Loucy (cell line): ENCODE measurements at regions not wholly inside any gene's neighbourhood (a gene's known extent, or its start where the extent isn't known, plus 50 kb on each side); places are given as distances from the start of the nearest gene placed in this dataset.

ENCODE experiments used
- CTCF ChIP-seq: fragments of 200-600 bp; sonication (generic); conservative IDR thresholded peaks from 2 replicates; pipeline ENCODE4 v1.5.1; 2014; ENCODE audit warnings: mild to moderate bottlenecking, antibody characterized with exemption, low read length
- EZH2phosphoT487 ChIP-seq: fragments of 200-600 bp; IDR thresholded peaks from 2 replicates; pipeline ENCODE4 v1.6.1; 2018; ENCODE audit warnings: antibody characterized with exemption, mild to moderate bottlenecking, moderate library complexity, borderline replicate concordance

- TF ChIP-seq CTCF (no peak), EZH2phosphoT487 (no peak)
Observed at GRCh38 chr4:3368841-3369760, 72.7 kb upstream of the HGFAC start.
